ENCODE measurements at regions not wholly inside any gene's neighbourhood (a gene's known extent, or its start where the extent isn't known, plus 50 kb on each side); places are given as distances from the start of the nearest gene placed in this dataset.

DNA sequence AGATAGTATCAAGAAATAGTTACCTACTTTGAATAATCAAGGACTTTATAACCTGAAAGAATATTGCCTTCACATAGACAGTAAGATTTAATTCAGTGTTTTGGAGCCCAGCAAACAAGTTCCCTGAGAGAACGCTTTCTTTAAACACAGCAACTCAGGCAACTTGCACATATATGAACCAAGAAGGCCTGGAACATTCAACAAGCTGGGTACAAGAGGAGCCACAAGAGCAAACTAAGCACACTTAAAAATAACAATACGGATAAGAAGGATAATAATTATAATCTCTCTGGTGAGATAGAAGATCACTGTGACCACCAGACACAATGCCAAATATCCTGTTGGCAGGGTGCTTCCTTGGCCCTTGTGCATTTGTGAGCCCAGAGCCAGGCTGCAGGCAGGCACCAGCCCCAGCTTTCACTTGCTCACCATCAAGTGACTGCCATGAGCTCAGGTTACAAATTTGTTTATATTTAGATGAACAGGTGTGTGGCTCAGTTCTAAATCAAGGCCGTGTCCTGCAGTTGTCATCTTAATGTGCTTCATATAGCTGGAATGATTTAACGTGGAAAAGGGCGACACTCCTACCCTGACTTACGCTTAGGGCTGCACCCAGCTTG, 446.6 kb downstream of the IRS1 start:
- no peak for DNase-seq (ENCODE audit: low read depth)
- TF ChIP-seq, protein P1, sequence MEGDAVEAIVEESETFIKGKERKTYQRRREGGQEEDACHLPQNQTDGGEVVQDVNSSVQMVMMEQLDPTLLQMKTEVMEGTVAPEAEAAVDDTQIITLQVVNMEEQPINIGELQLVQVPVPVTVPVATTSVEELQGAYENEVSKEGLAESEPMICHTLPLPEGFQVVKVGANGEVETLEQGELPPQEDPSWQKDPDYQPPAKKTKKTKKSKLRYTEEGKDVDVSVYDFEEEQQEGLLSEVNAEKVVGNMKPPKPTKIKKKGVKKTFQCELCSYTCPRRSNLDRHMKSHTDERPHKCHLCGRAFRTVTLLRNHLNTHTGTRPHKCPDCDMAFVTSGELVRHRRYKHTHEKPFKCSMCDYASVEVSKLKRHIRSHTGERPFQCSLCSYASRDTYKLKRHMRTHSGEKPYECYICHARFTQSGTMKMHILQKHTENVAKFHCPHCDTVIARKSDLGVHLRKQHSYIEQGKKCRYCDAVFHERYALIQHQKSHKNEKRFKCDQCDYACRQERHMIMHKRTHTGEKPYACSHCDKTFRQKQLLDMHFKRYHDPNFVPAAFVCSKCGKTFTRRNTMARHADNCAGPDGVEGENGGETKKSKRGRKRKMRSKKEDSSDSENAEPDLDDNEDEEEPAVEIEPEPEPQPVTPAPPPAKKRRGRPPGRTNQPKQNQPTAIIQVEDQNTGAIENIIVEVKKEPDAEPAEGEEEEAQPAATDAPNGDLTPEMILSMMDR (IDR thresholded peaks at IDR 0.05; ENCODE audit: insufficient read depth, low read depth, low read length, missing control alignments), result no peak
- no peak overlapping the region for H3K4me3 ChIP-seq (ENCODE audit: low read depth, low read length)

DNA sequence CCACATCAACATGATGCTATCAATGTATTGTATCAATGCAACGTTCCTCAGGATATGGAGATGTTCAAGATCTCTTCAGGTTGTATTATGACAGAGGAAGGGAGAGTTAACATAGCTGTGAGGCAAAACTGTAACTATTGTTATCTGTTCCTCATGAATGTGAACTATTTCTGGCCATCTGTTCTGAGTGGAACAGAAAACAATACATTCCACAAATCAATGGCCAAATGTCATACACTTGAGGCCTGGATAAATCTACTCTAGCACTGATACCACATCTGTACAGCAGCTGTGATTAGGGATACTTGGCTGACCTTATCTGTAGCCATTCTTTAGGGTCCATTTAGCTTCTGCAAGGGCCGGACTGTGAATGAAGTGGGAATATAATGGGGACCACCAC, 447.9 kb downstream of the IRS1 start:
- DNase-seq (ENCODE audit: low read depth), result no peak
- TF ChIP-seq, protein P1 (IDR thresholded peaks at IDR 0.05; ENCODE audit: insufficient read depth, low read depth, low read length, missing control alignments), result no peak
- no peak overlapping the region for H3K4me3 ChIP-seq (ENCODE audit: low read depth, low read length)

DNA sequence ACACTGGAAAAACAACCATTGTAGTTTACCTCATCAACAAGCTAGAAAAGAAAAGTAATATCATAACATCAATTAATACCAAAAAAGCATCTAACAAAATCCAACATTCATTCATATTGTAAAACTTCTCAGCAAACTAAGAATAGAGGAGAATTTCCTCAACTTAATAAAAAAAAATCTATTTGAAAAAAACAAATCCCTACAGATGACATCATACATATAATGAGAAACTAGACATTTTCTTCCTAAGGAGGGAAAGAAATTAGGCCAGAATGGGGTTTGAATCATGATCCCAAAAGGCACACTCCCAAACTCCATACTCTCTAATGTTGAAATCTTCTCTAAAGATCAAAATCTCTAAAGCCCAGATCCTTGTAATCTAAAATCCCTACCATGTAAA, 460.0 kb downstream of the IRS1 start:
- no peak for DNase-seq (ENCODE audit: low read depth)
- TF ChIP-seq, protein P1 (IDR thresholded peaks at IDR 0.05; ENCODE audit: insufficient read depth, low read depth, low read length, missing control alignments), result no peak
- no peak overlapping the region for H3K4me3 ChIP-seq (ENCODE audit: low read depth, low read length)

DNA sequence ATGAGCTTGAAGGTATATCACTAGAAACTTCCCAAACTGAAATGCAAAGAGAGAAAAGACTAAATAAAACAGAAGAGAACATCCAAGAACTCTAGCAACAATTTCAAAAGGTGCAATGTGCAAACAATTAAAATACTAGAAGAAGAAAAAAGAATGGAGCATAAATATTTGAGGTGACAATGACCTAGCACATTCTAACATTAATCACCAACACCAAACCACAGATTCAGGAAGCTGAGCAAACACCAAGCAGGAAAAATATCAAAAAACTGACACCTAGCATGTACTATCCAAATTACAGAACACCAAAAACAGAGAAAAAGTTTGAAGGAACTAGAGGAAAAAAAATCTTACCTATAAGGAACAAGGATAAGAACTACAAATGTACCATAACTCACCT, 460.8 kb downstream of the IRS1 start:
- H3K4me3 ChIP-seq (ENCODE audit: low read depth, low read length), result no peak overlapping the region
- no peak for DNase-seq (ENCODE audit: low read depth)
- TF ChIP-seq, protein P1 (IDR thresholded peaks at IDR 0.05; ENCODE audit: insufficient read depth, low read depth, low read length, missing control alignments), result no peak

DNA sequence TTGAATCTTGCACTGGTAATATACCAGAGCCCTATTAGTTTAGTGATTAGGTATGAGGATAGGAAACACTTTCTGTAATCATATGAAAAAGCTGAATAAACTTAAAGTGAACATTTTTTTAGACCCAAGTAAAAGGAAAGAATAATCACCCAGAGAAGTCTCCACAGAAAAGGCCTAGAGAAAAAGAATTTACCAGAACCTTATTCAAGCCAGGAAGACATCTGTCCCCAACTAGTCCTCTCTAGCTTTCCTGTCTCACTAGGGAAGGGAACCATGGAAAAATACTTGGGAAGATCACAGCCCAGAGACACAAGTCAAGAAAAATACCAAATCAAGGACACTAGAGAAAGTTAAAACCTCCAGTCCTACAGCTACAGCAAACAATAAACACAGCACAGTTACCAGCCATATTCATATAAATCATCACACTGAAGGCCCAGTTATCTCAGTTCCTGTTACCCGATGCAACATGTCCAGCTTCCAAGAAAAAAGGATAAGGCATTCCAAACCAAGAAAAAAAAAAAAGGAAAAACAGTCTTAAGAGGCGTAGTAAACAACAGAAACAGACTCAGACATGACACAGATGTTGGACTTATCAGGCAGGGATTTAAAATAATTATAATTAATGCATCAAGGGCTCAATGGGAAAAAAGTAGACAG, 461.5 kb downstream of the IRS1 start:
- DNase-seq (ENCODE audit: low read depth), result no peak
- TF ChIP-seq, protein P1 (IDR thresholded peaks at IDR 0.05; ENCODE audit: insufficient read depth, low read depth, low read length, missing control alignments), result no peak
- H3K4me3 ChIP-seq (ENCODE audit: low read depth, low read length), result no peak overlapping the region

DNA sequence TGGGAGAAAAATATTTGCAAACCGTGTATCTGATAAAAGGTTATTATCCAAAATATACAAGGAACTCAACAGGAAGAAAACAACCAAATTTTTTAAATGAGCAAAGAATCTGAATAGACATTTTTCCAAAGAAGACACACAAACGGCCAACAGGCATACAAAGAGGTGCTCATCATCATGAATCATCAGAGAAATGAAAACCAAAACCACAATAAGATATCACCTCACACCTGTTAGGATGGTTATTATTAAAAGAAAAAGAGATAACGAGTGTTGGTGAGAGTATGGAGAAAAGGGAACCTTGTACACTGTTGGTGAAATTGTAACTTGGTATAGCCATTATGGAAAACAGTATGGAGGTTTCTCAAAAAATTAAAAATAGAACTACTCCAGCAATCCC, 463.3 kb downstream of the IRS1 start:
- DNase-seq (ENCODE audit: low read depth), result no peak
- no peak overlapping the region for H3K4me3 ChIP-seq (ENCODE audit: low read depth, low read length)
- TF ChIP-seq, protein P1 (IDR thresholded peaks at IDR 0.05; ENCODE audit: insufficient read depth, low read depth, low read length, missing control alignments), result no peak
